ENCODE measurements at regions not wholly inside any gene's neighbourhood (a gene's known extent, or its start where the extent isn't known, plus 50 kb on each side); places are given as distances from the start of the nearest gene placed in this dataset.

GRCh38 chr13:97851269-97851668 lies 102.2 kb upstream of the IPO5 start:
- WGBS, 5 donors, result 65 to 72% (median 68%) methylated on average over 4 of the region's 4 CpGs
- DNase-seq, result no peak
- no peaks in the 10 kb centered on the region for H3K9me3 ChIP-seq
- TF ChIP-seq POLR2A (IDR thresholded peaks at IDR 0.05), result no peak
- no peak for TF ChIP-seq CTCF (IDR thresholded peaks at IDR 0.05 in 8 of 11, conservative IDR thresholded peaks at IDR 0.05 in 3 of 11)
- no peak for TF ChIP-seq POLR2AphosphoS5 (IDR thresholded peaks at IDR 0.05)
- H3K4me1 ChIP-seq, result peaks cover 0 to 17% (median 6%) of the 10 kb centered on the region in 6 donors
- H3K36me3 ChIP-seq, result no peaks in the 10 kb centered on the region
- no peak overlapping the region for H3K4me3 ChIP-seq
- H3K27me3 ChIP-seq (replicated peaks in 1 of 7), result no peaks in the 10 kb centered on the region
- H3K27ac ChIP-seq, result no peak overlapping the region
- intact Hi-C loops (cut with DNase I; ENCODE audit: low total_unique reads), result no loop called here

- no peak overlapping the region for H3K4me3 ChIP-seq
- H3K27me3 ChIP-seq (replicated peaks in 1 of 7), result no peaks in the 10 kb centered on the region
- H3K9me3 ChIP-seq, result no peaks in the 10 kb centered on the region
- H3K27ac ChIP-seq, result no peak overlapping the region
- no peaks in the 10 kb centered on the region for H3K36me3 ChIP-seq
- TF ChIP-seq POLR2A (IDR thresholded peaks at IDR 0.05), result no peak
- TF ChIP-seq CTCF (IDR thresholded peaks at IDR 0.05 in 8 of 11, conservative IDR thresholded peaks at IDR 0.05 in 3 of 11), result no peak
- TF ChIP-seq POLR2AphosphoS5 (IDR thresholded peaks at IDR 0.05), result no peak
- 73 to 81% (median 78%) methylated on average over 5 of the region's 5 CpGs for WGBS, 5 donors
- no peak for DNase-seq
- H3K4me1 ChIP-seq, result peaks cover 0 to 22% (median 6%) of the 10 kb centered on the region in 6 donors
- intact Hi-C loops (cut with DNase I; ENCODE audit: low total_unique reads), result no loop called here
These were observed 101.1 kb upstream of the IPO5 start for GRCh38 chr13:97852181-97852874.

- peaks cover 0 to 2% (median 0%) of the 10 kb centered on the region in 7 donors for H3K27me3 ChIP-seq (replicated peaks in 1 of 7)
- intact Hi-C loops (cut with DNase I; ENCODE audit: low total_unique reads), result no loop called here
- WGBS, 5 donors, result 51 to 73% (median 57%) methylated on average over 4 of the region's 4 CpGs
These were observed 99.9 kb upstream of the IPO5 start for GRCh38 chr13:97853550-97853949.

More at GRCh38 chr13:97853550-97853949, 99.9 kb upstream of the IPO5 start:
- no peak overlapping the region for H3K27ac ChIP-seq
- TF ChIP-seq CTCF (IDR thresholded peaks at IDR 0.05 in 8 of 11, conservative IDR thresholded peaks at IDR 0.05 in 3 of 11), result no peak
- H3K36me3 ChIP-seq, result no peaks in the 10 kb centered on the region
- H3K4me1 ChIP-seq, result peaks cover 0 to 22% (median 6%) of the 10 kb centered on the region in 6 donors
- no peak for DNase-seq
- no peaks in the 10 kb centered on the region for H3K9me3 ChIP-seq
- H3K4me3 ChIP-seq, result no peak overlapping the region
